AG20443 (cell line): ENCODE measurements at regions not wholly inside any gene's neighbourhood (a gene's known extent, or its start where the extent isn't known, plus 50 kb on each side); places are given as distances from the start of the nearest gene placed in this dataset.
"Not testable (repeated sequence)": the region's sequence is repeated elsewhere in the genome, so short reads cannot be mapped to it uniquely, and the experiment has no call there.

ENCODE experiments used
- DNase-seq: peaks from one replicate; pipeline ENCODE4 v3.0.0; 2012; ENCODE audit warnings: low spot score, mixed read lengths

- no peak for DNase-seq
Measured at GRCh38 chr10:28444031-28444430, 88.9 kb upstream of the WAC start.

- no peak for DNase-seq
Measured at GRCh38 chr10:28445516-28445915, 87.4 kb upstream of the WAC start.

GRCh38 chr10:28449382-28449781, 83.5 kb upstream of the WAC start:
- no peak for DNase-seq

- DNase-seq, result no peak
Measured at GRCh38 chr10:28449926-28450325, 83.0 kb upstream of the WAC start.

- DNase-seq, result no peak
Measured at GRCh38 chr10:28453926-28454325, 79.0 kb upstream of the WAC start.

DNA sequence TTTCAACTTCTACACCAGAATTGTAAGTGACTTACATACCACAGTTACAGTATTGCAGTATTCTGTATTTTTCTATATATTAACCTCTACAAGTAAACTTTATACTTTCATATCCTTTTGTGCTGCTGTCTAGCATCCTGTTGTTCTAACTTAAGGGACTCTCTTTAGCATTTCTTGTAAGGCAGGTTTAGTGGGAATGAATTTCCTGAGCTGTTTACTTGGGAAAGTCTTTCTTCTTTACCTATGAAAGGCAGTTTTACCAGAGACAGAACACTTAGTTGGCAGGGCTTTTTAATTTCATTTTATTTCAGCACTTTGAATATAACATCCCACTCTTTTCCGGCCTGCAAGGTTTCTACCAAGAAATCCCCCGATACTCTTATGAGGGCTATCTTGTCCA, 75.8 kb upstream of the WAC start:
- no peak for DNase-seq

DNA sequence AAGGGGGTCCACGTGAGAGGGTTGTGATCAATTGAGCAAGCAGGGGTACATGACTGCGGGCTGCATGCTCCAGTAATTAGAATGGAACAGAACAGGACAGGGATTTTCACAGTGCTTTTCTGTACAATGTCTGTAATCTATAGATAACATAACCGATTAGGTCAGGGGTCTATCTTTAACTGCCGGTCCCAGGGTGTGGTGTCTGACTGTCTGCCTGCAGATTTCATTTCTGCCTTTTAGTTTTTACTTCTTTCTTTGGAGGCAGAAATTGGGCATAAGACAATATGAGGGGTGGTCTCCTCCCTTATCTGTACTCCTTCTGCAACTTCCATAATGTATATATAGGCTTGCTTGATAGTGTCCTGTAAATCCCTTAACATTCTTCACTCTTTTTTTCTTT, 75.0 kb upstream of the WAC start:
- not testable (repeated sequence) for DNase-seq

GRCh38 chr10:28459453-28460144, 73.3 kb upstream of the WAC start:
- DNase-seq, result no peak

DNA sequence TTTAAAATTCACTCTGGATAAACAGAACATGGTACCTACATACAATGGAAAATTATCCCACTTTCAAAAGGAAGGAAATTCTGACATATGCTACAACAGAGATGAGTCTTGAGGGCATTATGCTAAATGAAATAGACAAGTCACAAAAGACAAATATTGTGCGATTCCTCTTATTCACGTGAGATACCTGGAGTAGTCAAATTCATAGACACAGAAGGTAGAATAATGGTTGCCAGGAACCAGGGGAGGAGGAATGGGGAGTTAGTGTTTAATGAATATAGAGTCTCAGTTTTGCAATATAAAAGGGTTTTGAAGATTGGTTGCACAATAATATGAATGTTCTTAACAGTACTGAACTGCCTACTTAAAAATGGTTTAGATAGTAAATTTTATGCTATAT, 69.8 kb upstream of the WAC start:
- no peak for DNase-seq

DNA sequence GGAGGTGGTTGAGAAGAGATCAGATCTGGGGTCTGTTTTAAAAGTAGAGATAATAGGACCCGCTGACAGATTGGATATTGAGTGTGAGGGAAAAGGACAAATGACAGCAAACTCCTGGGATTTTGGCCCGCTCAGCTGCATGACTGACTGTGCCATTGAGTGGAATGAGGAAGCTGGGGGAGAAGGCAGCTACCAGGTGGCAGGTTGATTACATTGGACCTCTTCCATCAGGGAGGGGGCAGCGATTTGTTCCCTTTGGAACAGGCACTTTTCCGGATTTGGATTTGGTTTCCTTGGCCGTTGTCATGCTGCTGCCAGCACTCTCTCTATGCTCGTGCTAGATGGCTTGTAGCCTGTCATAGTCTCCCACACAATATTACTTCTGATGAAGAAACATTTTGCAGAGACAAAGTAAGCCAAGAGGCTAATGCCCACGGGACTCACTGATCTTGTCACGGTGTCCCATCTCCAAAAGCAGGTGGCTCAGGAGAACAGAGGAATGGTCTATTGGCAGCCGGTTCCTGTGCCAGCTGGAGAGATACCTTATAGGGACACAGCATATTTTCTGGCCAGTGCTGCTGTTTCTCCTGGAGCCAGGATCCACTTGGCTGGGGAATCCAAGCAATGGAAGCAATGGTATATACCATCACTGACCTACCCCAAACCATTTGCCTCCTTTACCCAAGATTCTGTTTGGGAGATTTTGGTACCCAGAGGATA, 69.1 kb upstream of the WAC start:
- DNase-seq, result no peak

- no peak for DNase-seq
Measured at GRCh38 chr10:28467615-28468014, 65.3 kb upstream of the WAC start.

DNA sequence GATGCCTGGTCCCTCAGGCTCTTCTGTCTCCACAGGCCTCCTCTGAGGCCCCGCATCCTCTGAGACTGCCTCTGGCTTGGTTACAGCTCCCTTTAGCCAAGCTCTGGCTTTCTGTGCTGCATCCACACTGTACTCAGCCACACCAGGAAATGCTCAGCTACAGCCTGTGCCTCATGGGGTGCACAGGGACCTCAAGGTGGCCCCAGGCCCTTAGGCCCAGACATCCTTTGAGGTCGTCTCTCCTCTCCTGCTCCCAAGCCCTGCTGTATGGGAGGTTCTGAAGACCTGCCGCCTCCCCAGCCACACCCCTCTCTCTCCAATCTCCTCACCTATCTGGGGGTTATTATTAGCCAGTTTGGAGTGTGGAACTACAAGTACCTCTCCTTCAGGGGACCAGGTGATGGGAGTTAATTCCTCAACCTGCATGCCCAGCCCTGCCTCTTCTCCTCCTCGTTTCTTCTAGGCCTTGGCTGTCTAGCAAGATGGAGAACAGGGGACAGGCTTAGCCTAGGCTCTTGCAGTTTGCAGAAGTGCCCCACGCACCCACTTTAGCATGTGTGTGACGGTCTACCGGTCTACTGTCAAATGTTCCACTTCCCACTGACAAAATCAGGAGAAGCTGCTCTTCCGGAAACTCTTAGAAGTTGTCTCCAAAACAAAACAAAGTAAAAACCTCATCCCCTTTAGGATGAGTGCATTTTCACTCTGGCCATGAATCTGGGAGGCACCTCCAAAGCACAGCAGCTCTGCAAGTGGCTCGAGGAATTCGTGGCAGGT, 64.0 kb upstream of the WAC start:
- DNase-seq, result no peak

GRCh38 chr10:28470873-28471651, 61.9 kb upstream of the WAC start:
- DNase-seq, result peak; percentile 25

DNA sequence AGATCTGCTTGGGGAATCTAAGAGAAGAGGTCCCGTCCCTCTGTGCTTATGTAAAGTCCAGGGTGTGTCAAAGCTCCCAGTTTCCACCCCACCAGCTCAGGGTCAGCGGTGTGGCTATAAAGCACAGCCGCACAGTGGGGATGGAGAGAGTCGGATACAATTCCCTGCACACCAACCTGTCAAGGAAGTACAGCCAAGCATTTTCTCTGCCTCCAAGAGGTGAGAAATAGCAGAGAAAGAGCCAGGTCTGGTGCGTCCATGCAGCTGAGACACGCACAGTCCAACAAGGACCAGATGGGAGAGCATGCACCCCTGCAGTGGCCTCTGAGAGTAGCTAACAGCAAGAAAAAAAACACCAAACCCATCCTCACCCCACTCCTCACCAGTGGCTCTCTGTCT, 61.3 kb upstream of the WAC start:
- no peak for DNase-seq

GRCh38 chr10:28478646-28479045, 54.3 kb upstream of the WAC start:
- DNase-seq, result no peak

GRCh38 chr10:28479425-28479865, 53.5 kb upstream of the WAC start:
- no peak for DNase-seq

- no peak for DNase-seq
Measured at GRCh38 chr10:28479927-28480627, 52.8 kb upstream of the WAC start.

DNA sequence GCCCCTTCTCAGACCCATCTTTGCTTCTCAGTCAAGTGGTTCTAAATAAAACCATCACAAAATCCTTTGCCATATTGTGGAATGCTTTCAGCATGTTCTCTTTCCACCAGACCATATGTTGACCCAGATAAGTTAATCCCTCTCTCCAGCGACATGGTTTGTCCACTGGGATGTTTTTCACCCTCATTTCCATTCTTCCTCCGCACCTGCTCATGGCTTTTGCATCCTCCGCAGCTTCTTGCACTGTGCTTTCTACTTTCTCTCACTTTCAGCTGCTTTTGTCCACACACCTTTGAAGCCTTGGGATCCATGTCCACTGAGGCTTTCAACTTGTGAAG, 52.3 kb upstream of the WAC start:
- no peak for DNase-seq

DNA sequence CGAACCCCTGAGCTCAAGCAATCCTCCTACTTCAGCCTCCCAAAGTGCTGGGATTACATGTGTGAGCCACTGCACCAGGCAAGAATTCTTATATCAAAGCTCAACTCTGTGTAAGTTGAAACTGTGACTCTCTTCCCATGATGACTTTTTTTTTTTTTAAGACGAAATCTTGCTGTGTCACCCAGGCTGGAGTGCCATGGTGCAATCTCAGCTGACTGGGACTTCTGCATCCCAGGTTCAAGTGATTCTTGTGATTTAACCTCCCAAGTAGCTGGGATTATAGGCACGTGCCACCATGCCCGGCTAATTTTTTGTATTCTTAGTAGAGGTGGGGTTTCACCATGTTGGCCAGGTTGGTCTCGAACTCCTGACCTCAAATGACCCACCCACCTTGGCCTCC, 51.6 kb upstream of the WAC start:
- not testable (repeated sequence) for DNase-seq

- DNase-seq, result no peak
Measured at GRCh38 chr10:28481968-28482367, 51.0 kb upstream of the WAC start.
